ENCODE measurements at regions not wholly inside any gene's neighbourhood (a gene's known extent, or its start where the extent isn't known, plus 50 kb on each side); places are given as distances from the start of the nearest gene placed in this dataset.

GRCh38 chr18:47404845-47405244 lies 153.4 kb upstream of the SKOR2 start (continued):
- TF ChIP-seq USF2 (IDR thresholded peaks at IDR 0.05; ENCODE audit: borderline replicate concordance, low read depth, low read length) (no peak), RCOR1 (IDR thresholded peaks at IDR 0.05; ENCODE audit: low read length) (no peak), MEF2A (IDR thresholded peaks at IDR 0.05; ENCODE audit: borderline replicate concordance, low read depth) (no peak), TAF1 (IDR thresholded peaks at IDR 0.05; ENCODE audit: borderline replicate concordance, low read depth, low read length) (no peak), FOXM1 (IDR thresholded peaks at IDR 0.05; ENCODE audit: low read depth) (no peak), RXRA (IDR thresholded peaks at IDR 0.05; ENCODE audit: borderline replicate concordance, low read depth) (no peak), RFX5 (IDR thresholded peaks at IDR 0.05; ENCODE audit: low read length) (no peak), EZH2phosphoT487 (IDR thresholded peaks at IDR 0.05; ENCODE audit: borderline replicate concordance, low read depth) (no peak)

GRCh38 chr18:47403949-47404348 lies 152.5 kb upstream of the SKOR2 start:
- TF ChIP-seq MXI1 (IDR thresholded peaks at IDR 0.05; ENCODE audit: low read depth, low read length) = no peak
- TF ChIP-seq EZH2phosphoT487 (IDR thresholded peaks at IDR 0.05; ENCODE audit: borderline replicate concordance, low read depth) = no peak
- no peak for TF ChIP-seq GABPA (IDR thresholded peaks at IDR 0.05; ENCODE audit: low read depth)
- TF ChIP-seq RAD21 (IDR thresholded peaks at IDR 0.05; ENCODE audit: low read length) = no peak
- no peak for TF ChIP-seq FOSL2 (IDR thresholded peaks at IDR 0.05; ENCODE audit: borderline replicate concordance, low read depth)
- TF ChIP-seq CHD2 (IDR thresholded peaks at IDR 0.05; ENCODE audit: low read length, partially characterized antibody) = no peak
- TF ChIP-seq, protein P1, sequence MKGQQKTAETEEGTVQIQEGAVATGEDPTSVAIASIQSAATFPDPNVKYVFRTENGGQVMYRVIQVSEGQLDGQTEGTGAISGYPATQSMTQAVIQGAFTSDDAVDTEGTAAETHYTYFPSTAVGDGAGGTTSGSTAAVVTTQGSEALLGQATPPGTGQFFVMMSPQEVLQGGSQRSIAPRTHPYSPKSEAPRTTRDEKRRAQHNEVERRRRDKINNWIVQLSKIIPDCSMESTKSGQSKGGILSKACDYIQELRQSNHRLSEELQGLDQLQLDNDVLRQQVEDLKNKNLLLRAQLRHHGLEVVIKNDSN (IDR thresholded peaks at IDR 0.05; ENCODE audit: borderline replicate concordance, low read depth) = no peak
- TF ChIP-seq TAF1 (IDR thresholded peaks at IDR 0.05; ENCODE audit: borderline replicate concordance, low read depth, low read length) = no peak
- TF ChIP-seq ELF1 (IDR thresholded peaks at IDR 0.05) = no peak
- no peak for TF ChIP-seq IRF3 (IDR thresholded peaks at IDR 0.05; ENCODE audit: low read depth, low read length)
- TF ChIP-seq TEAD4 (IDR thresholded peaks at IDR 0.05; ENCODE audit: borderline replicate concordance, insufficient read depth) = no peak
- TF ChIP-seq NFIC (IDR thresholded peaks at IDR 0.05; ENCODE audit: borderline replicate concordance) = no peak
- no peak for TF ChIP-seq FOXM1 (IDR thresholded peaks at IDR 0.05; ENCODE audit: low read depth)
- no peak for TF ChIP-seq USF2 (IDR thresholded peaks at IDR 0.05; ENCODE audit: borderline replicate concordance, low read depth, low read length)
- TF ChIP-seq NRF1 (IDR thresholded peaks at IDR 0.05; ENCODE audit: low read depth, low read length) = no peak
- TF ChIP-seq, protein P2, sequence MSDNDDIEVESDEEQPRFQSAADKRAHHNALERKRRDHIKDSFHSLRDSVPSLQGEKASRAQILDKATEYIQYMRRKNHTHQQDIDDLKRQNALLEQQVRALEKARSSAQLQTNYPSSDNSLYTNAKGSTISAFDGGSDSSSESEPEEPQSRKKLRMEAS (IDR thresholded peaks at IDR 0.05; ENCODE audit: low read depth) = no peak
- no peak for TF ChIP-seq FOXJ3 (CRISPR knock-in tag; IDR thresholded peaks at IDR 0.05)
- no peak for TF ChIP-seq JUND (IDR thresholded peaks at IDR 0.05)
- POLR2A ChIA-PET = no interaction called here

More at GRCh38 chr18:47403949-47404348, 152.5 kb upstream of the SKOR2 start:
- no peaks in the 10 kb centered on the region for H3K9me2 ChIP-seq
- H4K20me1 ChIP-seq (ENCODE audit: insufficient read depth) = no peaks in the 10 kb centered on the region
- 32% methylated on average over 3 of the region's 3 CpGs for WGBS (ENCODE audit: low lambda C conversion rate)
- H3K4me3 ChIP-seq (ENCODE audit: low read depth in 2 of 2, low read length in 1 of 2) = no peak overlapping the region
- no peaks in the 10 kb centered on the region for H3K27me3 ChIP-seq (ENCODE audit: insufficient read depth)
- DNase-seq = no peak
- CTCF ChIA-PET = no interaction called here
- no peaks in the 10 kb centered on the region for H3F3A ChIP-seq (replicated peaks; ENCODE audit: insufficient read depth)
- H3K4me2 ChIP-seq = no peak overlapping the region
- H3K9ac ChIP-seq = no peak overlapping the region
- no peak overlapping the region for H3K27ac ChIP-seq (ENCODE audit: low read depth in 2 of 2, low read length in 1 of 2)
- no peak overlapping the region for H2AFZ ChIP-seq (ENCODE audit: low read depth)
- no peaks in the 10 kb centered on the region for H3K79me2 ChIP-seq (ENCODE audit: insufficient read depth)
- H3K36me3 ChIP-seq (replicated peaks in 1 of 2; ENCODE audit: control insufficient read depth in 1 of 2, insufficient read depth in 2 of 2, low read length in 1 of 2) = no peaks in the 10 kb centered on the region
- H3K4me1 ChIP-seq (ENCODE audit: control insufficient read depth in 1 of 2, insufficient read depth in 2 of 2, low read depth in 1 of 2, low read length in 1 of 2) = no peaks in the 10 kb centered on the region
- no peaks in the 10 kb centered on the region for H3K9me3 ChIP-seq

All from SK-N-SH (cell line).